K562 (cell line): ENCODE measurements at regions not wholly inside any gene's neighbourhood (a gene's known extent, or its start where the extent isn't known, plus 50 kb on each side); places are given as distances from the start of the nearest gene placed in this dataset.

Experiments used
- ARID1B ChIP-seq: fragments of 450-650 bp; IDR thresholded peaks from 2 replicates; pipeline ENCODE4 v1.6.1; 2016; ENCODE audit warnings: antibody characterized with exemption, mild to moderate bottlenecking, inconsistent platforms
- COPS2 ChIP-seq: fragments of 450-650 bp; conservative IDR thresholded peaks from 2 replicates; pipeline ENCODE4 v1.6.1; 2016; ENCODE audit warnings: mild to moderate bottlenecking, moderate library complexity
- HEY1 ChIP-seq: fragments of 250-450 bp; sonication (Bioruptor Pico); IDR thresholded peaks from 2 replicates; pipeline ENCODE4 v1.5.0; 2020; ENCODE audit warnings: mild to moderate bottlenecking, moderate library complexity, borderline replicate concordance
- NBN ChIP-seq: fragments of 450-650 bp; IDR thresholded peaks from 2 replicates; pipeline ENCODE4 v1.6.1; 2016; ENCODE audit warnings: low read depth, mild to moderate bottlenecking
- TARDBP ChIP-seq: fragments of 450-650 bp; IDR thresholded peaks from 2 replicates; pipeline ENCODE4 v1.6.1; 2016
- TCFL5 ChIP-seq: fragments of 250-450 bp; sonication (Bioruptor Pico); conservative IDR thresholded peaks from 2 replicates; pipeline ENCODE4 v1.6.1; 2021; ENCODE audit warnings: mild to moderate bottlenecking, moderate library complexity, matching md5 sums
- ZC3H11A ChIP-seq: IDR thresholded peaks from 2 replicates; pipeline ENCODE4 v1.6.1; 2012; ENCODE audit warnings: low read depth, low read length, improper control_type of control experiment
- ZNF23 ChIP-seq: fragments of 250-450 bp; sonication (Bioruptor Pico); IDR thresholded peaks from 2 replicates; pipeline ENCODE4 v1.4.0; 2020; ENCODE audit warnings: mild to moderate bottlenecking
- ZNF444 ChIP-seq: fragments of 250-450 bp; sonication (Bioruptor Pico); IDR thresholded peaks from 2 replicates; pipeline ENCODE4 v1.4.0; 2020; ENCODE audit warnings: mild to moderate bottlenecking, moderate library complexity
- TF ChIP-seq, protein P1 (sequence below), 3 experiments: fragments of 200-800 bp in 1 of 3; fragments of 250-450 bp in 1 of 3; fragments of 450-650 bp in 1 of 3; sonication (Bioruptor Pico) in 1 of 3; sonication (Bioruptor generic) in 1 of 3; formaldehyde crosslinking in 1 of 3; IDR thresholded peaks; 2 replicates each; pipeline versions ENCODE4 v1.6.1 to v1.8.0; 2016 to 2022; ENCODE audit warnings: mild to moderate bottlenecking in 2 of 3, missing genetic modification characterization in 2 of 3, missing compliant biosample characterization in 1 of 3, moderate library complexity in 1 of 3
- TF ChIP-seq, protein P2 (sequence below), 3 experiments: IDR thresholded peaks in 2 of 3; conservative IDR thresholded peaks in 1 of 3; 2 replicates each; pipeline ENCODE4 v1.5.1; 2011 to 2012; ENCODE audit warnings: low read length in 3 of 3, mild to moderate bottlenecking in 3 of 3, control low read depth in 2 of 3, improper control_type of control experiment in 1 of 3, inconsistent platforms in 1 of 3, low read depth in 1 of 3, mixed read lengths in 1 of 3, moderate library complexity in 1 of 3; ENCODE audit not compliant: insufficient read depth in 2 of 3
- TF ChIP-seq, protein P3 (sequence below): fragments of 250-450 bp; sonication (Bioruptor Pico); IDR thresholded peaks from 2 replicates; pipeline ENCODE4 v1.8.0; 2021; ENCODE audit warnings: mild to moderate bottlenecking, moderate library complexity
- TF ChIP-seq, protein P4 (sequence below): fragments of 250-450 bp; sonication (Bioruptor Pico); IDR thresholded peaks from 2 replicates; pipeline ENCODE4 v1.4.0; 2020; ENCODE audit warnings: borderline replicate concordance

DNA sequence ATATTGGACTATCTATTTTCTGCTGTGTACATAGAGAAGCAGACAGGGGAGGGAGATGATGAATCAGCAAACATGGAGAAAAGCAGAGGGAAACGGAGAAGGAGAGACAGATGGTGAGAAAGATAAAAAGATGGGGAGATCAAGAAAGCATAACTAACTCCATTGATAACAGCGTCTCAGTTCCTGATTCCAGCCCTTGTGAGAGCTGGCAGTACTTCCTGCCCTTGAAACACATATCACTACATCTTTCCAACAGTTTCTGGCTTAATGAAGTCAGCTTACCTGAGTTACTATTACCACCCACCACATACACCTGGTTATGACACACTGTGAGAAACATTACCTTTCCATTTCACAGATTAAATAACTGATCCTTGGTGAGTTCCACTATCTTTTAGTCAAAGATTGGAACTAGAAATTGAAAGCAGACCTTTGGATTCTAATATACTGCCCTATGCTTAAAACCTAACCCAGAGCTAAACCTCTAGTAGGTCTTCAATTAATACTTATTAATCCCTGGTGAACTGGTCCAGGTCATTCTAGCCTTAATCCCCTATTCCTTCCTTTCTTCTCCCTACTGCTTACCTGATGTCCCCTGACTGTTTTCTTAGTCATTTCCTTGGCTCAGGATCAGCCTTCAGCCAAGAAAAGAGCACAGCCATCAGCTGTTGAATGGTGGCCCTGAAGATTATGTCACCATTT, 346.6 kb upstream of the CCL2 start (continued):
- TF ChIP-seq, protein P1, sequence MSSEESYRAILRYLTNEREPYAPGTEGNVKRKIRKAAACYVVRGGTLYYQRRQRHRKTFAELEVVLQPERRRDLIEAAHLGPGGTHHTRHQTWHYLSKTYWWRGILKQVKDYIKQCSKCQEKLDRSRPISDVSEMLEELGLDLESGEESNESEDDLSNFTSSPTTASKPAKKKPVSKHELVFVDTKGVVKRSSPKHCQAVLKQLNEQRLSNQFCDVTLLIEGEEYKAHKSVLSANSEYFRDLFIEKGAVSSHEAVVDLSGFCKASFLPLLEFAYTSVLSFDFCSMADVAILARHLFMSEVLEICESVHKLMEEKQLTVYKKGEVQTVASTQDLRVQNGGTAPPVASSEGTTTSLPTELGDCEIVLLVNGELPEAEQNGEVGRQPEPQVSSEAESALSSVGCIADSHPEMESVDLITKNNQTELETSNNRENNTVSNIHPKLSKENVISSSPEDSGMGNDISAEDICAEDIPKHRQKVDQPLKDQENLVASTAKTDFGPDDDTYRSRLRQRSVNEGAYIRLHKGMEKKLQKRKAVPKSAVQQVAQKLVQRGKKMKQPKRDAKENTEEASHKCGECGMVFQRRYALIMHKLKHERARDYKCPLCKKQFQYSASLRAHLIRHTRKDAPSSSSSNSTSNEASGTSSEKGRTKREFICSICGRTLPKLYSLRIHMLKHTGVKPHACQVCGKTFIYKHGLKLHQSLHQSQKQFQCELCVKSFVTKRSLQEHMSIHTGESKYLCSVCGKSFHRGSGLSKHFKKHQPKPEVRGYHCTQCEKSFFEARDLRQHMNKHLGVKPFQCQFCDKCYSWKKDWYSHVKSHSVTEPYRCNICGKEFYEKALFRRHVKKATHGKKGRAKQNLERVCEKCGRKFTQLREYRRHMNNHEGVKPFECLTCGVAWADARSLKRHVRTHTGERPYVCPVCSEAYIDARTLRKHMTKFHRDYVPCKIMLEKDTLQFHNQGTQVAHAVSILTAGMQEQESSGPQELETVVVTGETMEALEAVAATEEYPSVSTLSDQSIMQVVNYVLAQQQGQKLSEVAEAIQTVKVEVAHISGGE (CRISPR knock-in tag; IDR thresholded peaks at IDR 0.05) = peak in 1 of 3 experiments; percentile 87; a peak in 2 of 6 replicates
- TF ChIP-seq TARDBP (no peak), ZNF23 (CRISPR knock-in tag) (peak; percentile 84), ZC3H11A (no peak), TCFL5 (CRISPR knock-in tag) (peak; percentile 89), NBN (0 out of 2 replicates have a peak, but pooled peaks have one; percentile 36), HEY1 (peak; percentile 95), ARID1B (peak; percentile 94), COPS2 (no peak), ZNF444 (CRISPR knock-in tag) (peak; percentile 63; the same call in 1 of the 2 replicates)
- TF ChIP-seq, protein P2, sequence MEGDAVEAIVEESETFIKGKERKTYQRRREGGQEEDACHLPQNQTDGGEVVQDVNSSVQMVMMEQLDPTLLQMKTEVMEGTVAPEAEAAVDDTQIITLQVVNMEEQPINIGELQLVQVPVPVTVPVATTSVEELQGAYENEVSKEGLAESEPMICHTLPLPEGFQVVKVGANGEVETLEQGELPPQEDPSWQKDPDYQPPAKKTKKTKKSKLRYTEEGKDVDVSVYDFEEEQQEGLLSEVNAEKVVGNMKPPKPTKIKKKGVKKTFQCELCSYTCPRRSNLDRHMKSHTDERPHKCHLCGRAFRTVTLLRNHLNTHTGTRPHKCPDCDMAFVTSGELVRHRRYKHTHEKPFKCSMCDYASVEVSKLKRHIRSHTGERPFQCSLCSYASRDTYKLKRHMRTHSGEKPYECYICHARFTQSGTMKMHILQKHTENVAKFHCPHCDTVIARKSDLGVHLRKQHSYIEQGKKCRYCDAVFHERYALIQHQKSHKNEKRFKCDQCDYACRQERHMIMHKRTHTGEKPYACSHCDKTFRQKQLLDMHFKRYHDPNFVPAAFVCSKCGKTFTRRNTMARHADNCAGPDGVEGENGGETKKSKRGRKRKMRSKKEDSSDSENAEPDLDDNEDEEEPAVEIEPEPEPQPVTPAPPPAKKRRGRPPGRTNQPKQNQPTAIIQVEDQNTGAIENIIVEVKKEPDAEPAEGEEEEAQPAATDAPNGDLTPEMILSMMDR (IDR thresholded peaks at IDR 0.05 in 2 of 3, conservative IDR thresholded peaks at IDR 0.05 in 1 of 3; ENCODE audit: insufficient read depth in 2 of 3, low read depth in 1 of 3, low read length in 3 of 3) = no peak
- TF ChIP-seq, protein P3, sequence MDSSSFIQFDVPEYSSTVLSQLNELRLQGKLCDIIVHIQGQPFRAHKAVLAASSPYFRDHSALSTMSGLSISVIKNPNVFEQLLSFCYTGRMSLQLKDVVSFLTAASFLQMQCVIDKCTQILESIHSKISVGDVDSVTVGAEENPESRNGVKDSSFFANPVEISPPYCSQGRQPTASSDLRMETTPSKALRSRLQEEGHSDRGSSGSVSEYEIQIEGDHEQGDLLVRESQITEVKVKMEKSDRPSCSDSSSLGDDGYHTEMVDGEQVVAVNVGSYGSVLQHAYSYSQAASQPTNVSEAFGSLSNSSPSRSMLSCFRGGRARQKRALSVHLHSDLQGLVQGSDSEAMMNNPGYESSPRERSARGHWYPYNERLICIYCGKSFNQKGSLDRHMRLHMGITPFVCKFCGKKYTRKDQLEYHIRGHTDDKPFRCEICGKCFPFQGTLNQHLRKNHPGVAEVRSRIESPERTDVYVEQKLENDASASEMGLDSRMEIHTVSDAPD (CRISPR knock-in tag) = peak; percentile 66; the same call in 1 of the 2 replicates
- TF ChIP-seq, protein P4, sequence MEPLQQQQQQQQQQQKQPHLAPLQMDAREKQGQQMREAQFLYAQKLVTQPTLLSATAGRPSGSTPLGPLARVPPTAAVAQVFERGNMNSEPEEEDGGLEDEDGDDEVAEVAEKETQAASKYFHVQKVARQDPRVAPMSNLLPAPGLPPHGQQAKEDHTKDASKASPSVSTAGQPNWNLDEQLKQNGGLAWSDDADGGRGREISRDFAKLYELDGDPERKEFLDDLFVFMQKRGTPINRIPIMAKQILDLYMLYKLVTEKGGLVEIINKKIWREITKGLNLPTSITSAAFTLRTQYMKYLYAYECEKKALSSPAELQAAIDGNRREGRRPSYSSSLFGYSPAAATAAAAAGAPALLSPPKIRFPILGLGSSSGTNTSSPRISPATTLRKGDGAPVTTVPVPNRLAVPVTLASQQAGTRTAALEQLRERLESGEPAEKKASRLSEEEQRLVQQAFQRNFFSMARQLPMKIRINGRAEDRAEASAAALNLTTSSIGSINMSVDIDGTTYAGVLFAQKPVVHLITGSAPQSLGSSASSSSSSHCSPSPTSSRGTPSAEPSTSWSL (CRISPR knock-in tag) = peak; percentile 98
